GM21786 (cell line): ENCODE measurements at regions not wholly inside any gene's neighbourhood (a gene's known extent, or its start where the extent isn't known, plus 50 kb on each side); places are given as distances from the start of the nearest gene placed in this dataset.
"Not testable (repeated sequence)": the region's sequence is repeated elsewhere in the genome, so short reads cannot be mapped to it uniquely, and the experiment has no call there.

Source experiments
- ATAC-seq: cut with Tn5 transposase; IDR thresholded peaks from one replicate; pipeline ENCODE4 v1.9.1; 2021; ENCODE audit not compliant: unreplicated experiment

GRCh38 chr20:53678315-53678989, 84.8 kb upstream of the ZNF217 start:
- no peak for ATAC-seq

- no peak for ATAC-seq
Measured at GRCh38 chr20:53677447-53678314, 84.0 kb upstream of the ZNF217 start.

- no peak for ATAC-seq
Measured at GRCh38 chr20:53676987-53677386, 83.3 kb upstream of the ZNF217 start.

GRCh38 chr20:53676519-53676822, 82.8 kb upstream of the ZNF217 start:
- no peak for ATAC-seq

GRCh38 chr20:53672484-53673129, 79.0 kb upstream of the ZNF217 start:
- no peak for ATAC-seq

GRCh38 chr20:53671370-53671769, 77.7 kb upstream of the ZNF217 start:
- ATAC-seq: no peak

GRCh38 chr20:53669517-53670313, 76.1 kb upstream of the ZNF217 start:
- not testable (repeated sequence) for ATAC-seq

- ATAC-seq: no peak
Measured at GRCh38 chr20:53668992-53669391, 75.4 kb upstream of the ZNF217 start.

- ATAC-seq: no peak
Measured at GRCh38 chr20:53666144-53666543, 72.5 kb upstream of the ZNF217 start.

GRCh38 chr20:53664121-53664520, 70.5 kb upstream of the ZNF217 start:
- no peak for ATAC-seq

- not testable (repeated sequence) for ATAC-seq
Measured at GRCh38 chr20:53663521-53663920, 69.9 kb upstream of the ZNF217 start.

- no peak for ATAC-seq
Measured at GRCh38 chr20:53662595-53662994, 69.0 kb upstream of the ZNF217 start.

- ATAC-seq: no peak
Measured at GRCh38 chr20:53660947-53661381, 67.3 kb upstream of the ZNF217 start.

GRCh38 chr20:53660078-53660909, 66.7 kb upstream of the ZNF217 start:
- no peak for ATAC-seq

GRCh38 chr20:53658973-53659372, 65.3 kb upstream of the ZNF217 start:
- no peak for ATAC-seq

GRCh38 chr20:53658322-53658721, 64.7 kb upstream of the ZNF217 start:
- no peak for ATAC-seq

- no peak for ATAC-seq
Measured at GRCh38 chr20:53657732-53658131, 64.1 kb upstream of the ZNF217 start.

- ATAC-seq: no peak
Measured at GRCh38 chr20:53657279-53657678, 63.6 kb upstream of the ZNF217 start.

- no peak for ATAC-seq
Measured at GRCh38 chr20:53656293-53657202, 62.9 kb upstream of the ZNF217 start.
